ENCODE measurements at regions not wholly inside any gene's neighbourhood (a gene's known extent, or its start where the extent isn't known, plus 50 kb on each side); places are given as distances from the start of the nearest gene placed in this dataset.
"Not testable (repeated sequence)": the region's sequence is repeated elsewhere in the genome, so short reads cannot be mapped to it uniquely, and the experiment has no call there.

DNA sequence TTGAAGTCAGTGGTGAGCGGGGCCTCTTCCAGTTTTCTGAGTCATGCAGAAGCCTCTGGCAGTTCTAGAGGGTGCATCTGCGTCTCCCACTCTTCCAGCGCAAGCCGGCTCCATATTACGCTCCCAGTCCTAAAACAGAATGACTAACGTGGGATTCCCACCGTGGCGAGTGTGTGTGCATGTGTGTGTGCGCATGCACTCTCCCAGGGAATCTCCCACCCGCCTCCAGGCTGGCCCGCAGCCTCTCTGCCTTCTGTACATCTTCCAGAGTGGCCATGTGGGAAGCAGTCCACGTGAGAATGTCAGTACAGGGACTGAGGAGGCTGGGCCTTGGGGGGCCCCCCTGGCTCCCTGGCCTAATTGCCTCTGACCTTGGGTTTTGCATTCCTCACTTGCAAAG lies 87.7 kb downstream of the LSM3 start:
- H3K36me3 ChIP-seq: no peaks in the 10 kb centered on the region
- WGBS, 2 donors: 80 to 87% methylated on average over 12 of the region's 12 CpGs
- no peaks in the 10 kb centered on the region for H3K27me3 ChIP-seq
- no peak for DNase-seq
- intact Hi-C loops (cut with DNase I): no loop called here
- no peaks in the 10 kb centered on the region for H3K4me1 ChIP-seq
- no peak overlapping the region for H3K4me3 ChIP-seq (replicated peaks in 1 of 3)
- H3K9me3 ChIP-seq: no peaks in the 10 kb centered on the region
- no peak overlapping the region for H3K27ac ChIP-seq
- TF ChIP-seq, protein P1, sequence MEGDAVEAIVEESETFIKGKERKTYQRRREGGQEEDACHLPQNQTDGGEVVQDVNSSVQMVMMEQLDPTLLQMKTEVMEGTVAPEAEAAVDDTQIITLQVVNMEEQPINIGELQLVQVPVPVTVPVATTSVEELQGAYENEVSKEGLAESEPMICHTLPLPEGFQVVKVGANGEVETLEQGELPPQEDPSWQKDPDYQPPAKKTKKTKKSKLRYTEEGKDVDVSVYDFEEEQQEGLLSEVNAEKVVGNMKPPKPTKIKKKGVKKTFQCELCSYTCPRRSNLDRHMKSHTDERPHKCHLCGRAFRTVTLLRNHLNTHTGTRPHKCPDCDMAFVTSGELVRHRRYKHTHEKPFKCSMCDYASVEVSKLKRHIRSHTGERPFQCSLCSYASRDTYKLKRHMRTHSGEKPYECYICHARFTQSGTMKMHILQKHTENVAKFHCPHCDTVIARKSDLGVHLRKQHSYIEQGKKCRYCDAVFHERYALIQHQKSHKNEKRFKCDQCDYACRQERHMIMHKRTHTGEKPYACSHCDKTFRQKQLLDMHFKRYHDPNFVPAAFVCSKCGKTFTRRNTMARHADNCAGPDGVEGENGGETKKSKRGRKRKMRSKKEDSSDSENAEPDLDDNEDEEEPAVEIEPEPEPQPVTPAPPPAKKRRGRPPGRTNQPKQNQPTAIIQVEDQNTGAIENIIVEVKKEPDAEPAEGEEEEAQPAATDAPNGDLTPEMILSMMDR (IDR thresholded peaks at IDR 0.05): no peak
- no peak for TF ChIP-seq POLR2A (IDR thresholded peaks at IDR 0.05)

DNA sequence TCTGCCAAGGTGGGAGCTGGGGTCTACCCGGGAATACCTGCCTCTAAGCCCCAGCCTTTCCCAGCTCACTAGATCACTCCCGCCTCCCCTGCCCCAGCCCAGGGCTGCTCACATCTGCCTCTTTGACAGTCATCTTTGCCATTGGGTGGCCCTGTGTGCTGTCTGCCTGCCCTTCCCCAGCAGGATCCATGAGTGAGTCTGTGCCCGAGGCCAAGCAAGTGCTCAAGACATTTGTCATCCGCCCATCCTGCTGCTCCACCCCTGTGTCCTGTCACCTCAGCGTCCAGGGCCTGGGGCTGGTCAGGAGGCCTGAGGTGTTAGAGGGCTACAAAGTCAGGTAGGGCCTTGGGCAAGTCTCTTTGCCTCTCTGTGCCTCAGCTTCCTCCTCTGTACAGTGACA lies 89.4 kb downstream of the LSM3 start:
- H3K4me3 ChIP-seq (replicated peaks in 1 of 3): no peak overlapping the region
- no peaks in the 10 kb centered on the region for H3K9me3 ChIP-seq
- TF ChIP-seq, protein P1 (IDR thresholded peaks at IDR 0.05): no peak
- TF ChIP-seq POLR2A (IDR thresholded peaks at IDR 0.05): no peak
- H3K36me3 ChIP-seq: no peaks in the 10 kb centered on the region
- no peak for DNase-seq
- 84 to 93% methylated on average over 5 of the region's 5 CpGs for WGBS, 2 donors
- intact Hi-C loops (cut with DNase I): no loop called here
- no peaks in the 10 kb centered on the region for H3K4me1 ChIP-seq
- H3K27me3 ChIP-seq: no peaks in the 10 kb centered on the region
- no peak overlapping the region for H3K27ac ChIP-seq

DNA sequence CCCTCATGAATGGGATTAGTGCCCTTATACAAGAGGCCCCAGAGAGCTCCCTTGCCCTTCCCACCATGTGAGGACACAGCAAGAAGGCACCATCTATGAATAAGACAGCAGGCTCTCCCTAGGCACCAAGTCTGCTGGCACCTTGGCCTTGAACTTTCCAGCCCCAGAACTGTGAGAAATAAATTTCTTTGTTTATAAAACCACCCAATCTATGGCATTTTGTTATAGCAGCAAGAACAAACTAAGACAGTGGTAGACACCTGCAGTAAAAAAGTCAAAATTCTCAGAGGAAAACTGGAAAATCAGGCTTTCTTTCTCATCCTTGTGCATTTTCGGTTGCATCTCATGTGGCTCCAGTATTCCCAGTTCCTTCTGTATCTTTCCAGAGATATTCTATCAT lies 90.3 kb downstream of the LSM3 start:
- intact Hi-C loops (cut with DNase I): no loop called here
- no peak for TF ChIP-seq POLR2A (IDR thresholded peaks at IDR 0.05)
- TF ChIP-seq, protein P1 (IDR thresholded peaks at IDR 0.05): no peak
- 95 to 100% methylated on average over 1 of the region's 1 CpG for WGBS, 2 donors
- no peaks in the 10 kb centered on the region for H3K36me3 ChIP-seq
- H3K27ac ChIP-seq: no peak overlapping the region
- no peak for DNase-seq
- no peak overlapping the region for H3K4me3 ChIP-seq (replicated peaks in 1 of 3)
- no peaks in the 10 kb centered on the region for H3K27me3 ChIP-seq
- H3K9me3 ChIP-seq: no peaks in the 10 kb centered on the region
- H3K4me1 ChIP-seq: no peaks in the 10 kb centered on the region

- H3K27ac ChIP-seq; H3K9me3 ChIP-seq; intact Hi-C loops (cut with DNase I); DNase-seq; H3K36me3 ChIP-seq; H3K4me3 ChIP-seq (replicated peaks in 1 of 3); H3K4me1 ChIP-seq; H3K27me3 ChIP-seq: not testable (repeated sequence)
- 93 to 94% methylated on average over 15 of the region's 15 CpGs for WGBS, 2 donors
Observed at GRCh38 chr3:14272041-14272958, 93.7 kb downstream of the LSM3 start.

DNA sequence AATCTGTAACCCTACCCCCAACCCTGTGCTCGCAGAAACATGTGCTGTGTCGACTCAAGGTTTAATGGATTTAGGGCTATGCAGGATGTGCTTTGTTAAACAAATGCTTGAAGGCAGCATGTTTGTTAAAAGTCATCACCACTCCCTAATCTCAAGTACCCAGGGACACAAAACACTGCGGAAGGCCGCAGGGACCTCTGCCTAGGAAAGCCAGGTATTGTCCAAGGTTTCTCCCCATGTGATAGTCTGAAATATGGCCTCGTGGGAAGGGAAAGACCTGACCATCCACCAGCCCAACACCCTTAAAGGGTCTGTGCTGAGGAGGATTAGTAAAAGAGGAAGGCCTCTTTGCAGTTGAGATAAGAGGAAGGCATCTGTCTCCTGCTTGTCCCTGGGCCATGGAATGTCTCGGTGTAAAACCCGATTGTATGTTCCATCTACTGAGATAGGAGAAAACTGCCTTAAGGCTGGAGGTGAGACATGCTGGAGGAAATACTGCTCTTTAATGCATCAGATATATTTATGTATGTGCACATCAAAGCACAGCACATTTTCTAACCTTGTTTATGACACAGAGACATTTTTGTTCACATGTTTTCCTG lies 94.4 kb downstream of the LSM3 start:
- H3K9me3 ChIP-seq; H3K36me3 ChIP-seq; H3K4me3 ChIP-seq (replicated peaks in 1 of 3); H3K4me1 ChIP-seq; H3K27me3 ChIP-seq; intact Hi-C loops (cut with DNase I); H3K27ac ChIP-seq; DNase-seq: not testable (repeated sequence)
- 74% methylated on average over 7 of the region's 7 CpGs for WGBS, 2 donors

DNA sequence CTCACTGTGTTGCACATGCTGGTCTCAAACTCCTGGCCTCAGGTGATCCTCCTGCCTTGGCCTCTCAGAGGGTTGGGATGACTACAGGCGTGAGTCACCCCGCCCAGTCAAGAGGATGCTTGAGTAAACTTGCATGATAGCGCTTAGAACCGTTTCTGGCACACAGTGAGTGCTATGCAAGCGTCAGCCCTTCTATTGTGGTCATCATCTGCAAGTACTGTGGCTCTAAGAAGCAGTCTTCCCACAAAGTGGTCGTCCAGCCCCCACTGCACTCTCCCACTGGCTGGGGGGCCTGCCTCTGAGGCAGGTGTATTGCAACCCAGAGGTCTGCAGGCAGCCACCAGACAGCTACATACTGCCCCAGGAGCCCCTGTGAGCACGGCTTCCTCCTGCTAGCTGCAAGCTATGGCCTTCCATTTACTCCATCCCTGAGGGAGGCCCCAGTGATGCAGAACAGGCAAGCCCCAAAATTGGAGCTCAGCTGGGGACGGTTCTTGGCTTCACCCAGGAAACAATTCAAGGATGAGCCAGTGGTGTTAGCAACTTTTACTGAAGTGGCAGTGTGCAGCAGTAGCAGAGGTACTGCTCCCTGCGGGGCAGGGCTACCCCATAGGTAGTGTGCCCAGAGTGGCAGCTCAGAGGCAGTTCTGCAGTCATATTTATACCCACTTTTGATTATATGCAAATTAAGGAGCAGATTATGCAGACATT lies 95.4 kb downstream of the LSM3 start:
- 82 to 83% methylated on average over 6 to 7 of the region's 9 CpGs for WGBS, 2 donors
- DNase-seq: no peak
- intact Hi-C loops (cut with DNase I): no loop called here
- H3K9me3 ChIP-seq: no peaks in the 10 kb centered on the region
- H3K4me1 ChIP-seq: no peaks in the 10 kb centered on the region
- no peak overlapping the region for H3K4me3 ChIP-seq (replicated peaks in 1 of 3)
- TF ChIP-seq POLR2A (IDR thresholded peaks at IDR 0.05): no peak
- TF ChIP-seq, protein P1 (IDR thresholded peaks at IDR 0.05): no peak
- no peak overlapping the region for H3K27ac ChIP-seq
- H3K27me3 ChIP-seq: no peaks in the 10 kb centered on the region
- no peaks in the 10 kb centered on the region for H3K36me3 ChIP-seq

Measured in thyroid gland (tissue), 4 donors.